HCT116 (cell line): ENCODE measurements at regions not wholly inside any gene's neighbourhood (a gene's known extent, or its start where the extent isn't known, plus 50 kb on each side); places are given as distances from the start of the nearest gene placed in this dataset.

Source experiments
- ATAC-seq: fragments of 200-7000 bp; cut with Tn5 transposase; 2 replicates; pipeline ENCODE4 v1.9.1; 2020; ENCODE audit warnings: mild to moderate bottlenecking, moderate library complexity
- BruUV-seq: library from RNA; stranded (reverse); fragments of 400-500 nt; replicated peaks from 2 replicates; lab custom pipeline; 2021; lab: Mats Ljungman, UMichigan
- CTCF ChIA-PET: fragments of 300-600 bp; sonication (Branson Sonifier 250); formaldehyde crosslinking; loops from one replicate; lab custom pipeline; 2021; ENCODE audit warnings: antibody characterized with exemption; lab: Charles Lee
- POLR2A ChIA-PET: fragments of 300-600, 350-600 bp; sonication (Branson Sonifier 250); formaldehyde crosslinking; loops from one replicate; lab custom pipeline; 2021; ENCODE audit warnings: antibody characterized with exemption; lab: Charles Lee
- RAD21 ChIA-PET, 2 experiments: fragments of 300-600 bp; sonication (Branson Sonifier 250); formaldehyde crosslinking; loops; one replicate each; lab custom pipeline; 2023; ENCODE audit warnings: low total read pairs in 2 of 2; ENCODE audit not compliant: uncharacterized antibody in 2 of 2, unreplicated experiment in 2 of 2, low non-redundant PET in 1 of 2; lab: Charles Lee
- DNase-seq: peaks from one replicate; pipeline ENCODE4 v3.0.0-alpha.2; 2010; ENCODE audit warnings: low read depth, low spot score
- H2AFZ ChIP-seq: fragments of 200-600 bp; shearing (Covaris generic), sonication (generic); 2 replicates; pipeline ENCODE4 v1.6.1; 2017; ENCODE audit warnings: low read depth, mixed run types, mixed read lengths, antibody characterized with exemption, low read length; ENCODE audit not compliant: poor library complexity, severe bottlenecking
- H3K27ac ChIP-seq: 2 replicates; pipeline ENCODE4 v1.5.1; 2012; ENCODE audit warnings: low read depth, low read length
- H3K27me3 ChIP-seq: fragments of 200-600 bp; sonication (generic); 2 replicates; pipeline ENCODE4 v1.6.1; 2016; ENCODE audit warnings: mixed run types, low read length, mixed read lengths; ENCODE audit not compliant: insufficient read depth
- H3K36me3 ChIP-seq, 2 experiments: fragments of 200-500 bp in 1 of 2; fragments of 200-600 bp in 1 of 2; sonication (Bioruptor generic) in 1 of 2; sonication (generic) in 1 of 2; 2 replicates each; pipeline versions ENCODE4 v1.5.1 to v1.6.1; 2014 to 2016; ENCODE audit warnings: low read length in 2 of 2, inconsistent platforms in 1 of 2, mixed read lengths in 1 of 2, mixed run types in 1 of 2; ENCODE audit not compliant: insufficient read depth in 2 of 2, control insufficient read depth in 1 of 2
- H3K4me1 ChIP-seq, 2 experiments: fragments of 200-600 bp in 1 of 2; sonication (generic) in 1 of 2; 2 replicates each; pipeline versions ENCODE4 v1.5.1 to v1.6.1; 2012 to 2017; ENCODE audit warnings: low read length in 2 of 2, inconsistent platforms in 1 of 2, mild to moderate bottlenecking in 1 of 2, mixed read lengths in 1 of 2, mixed run types in 1 of 2, moderate library complexity in 1 of 2; ENCODE audit not compliant: insufficient read depth in 2 of 2, control insufficient read depth in 1 of 2
- H3K4me2 ChIP-seq: fragments of 200-600 bp; sonication (generic); 2 replicates; pipeline ENCODE4 v1.6.1; 2017; ENCODE audit warnings: mixed run types, low read length, mixed read lengths
- H3K4me3 ChIP-seq, 2 experiments: fragments of 200-600 bp in 1 of 2; sonication (generic) in 1 of 2; replicated peaks in 1 of 2; 2 replicates each; pipeline ENCODE4 v1.5.1; 2011 to 2016; ENCODE audit warnings: low read length in 2 of 2, control low read depth in 1 of 2, low read depth in 1 of 2, mild to moderate bottlenecking in 1 of 2, mixed read lengths in 1 of 2, mixed run types in 1 of 2
- H3K79me2 ChIP-seq: fragments of 200-600 bp; sonication (generic); 2 replicates; pipeline ENCODE4 v1.6.1; 2017; ENCODE audit warnings: mild to moderate bottlenecking, mixed run types, low read length, moderate library complexity, mixed read lengths; ENCODE audit not compliant: insufficient read depth
- H3K9ac ChIP-seq: fragments of 200-600 bp; sonication (generic); 2 replicates; pipeline ENCODE4 v1.6.1; 2016; ENCODE audit warnings: low read length, mixed read lengths
- H3K9me2 ChIP-seq: fragments of 200-600 bp; sonication (generic), shearing (Covaris generic); 2 replicates; pipeline ENCODE4 v1.6.1; 2017; ENCODE audit warnings: mixed run types, mild to moderate bottlenecking, moderate library complexity; ENCODE audit not compliant: insufficient read depth
- H3K9me3 ChIP-seq, 2 experiments: fragments of 200-500 bp in 1 of 2; fragments of 200-600 bp in 1 of 2; sonication (Bioruptor generic) in 1 of 2; sonication (generic) in 1 of 2; 2 replicates each; pipeline ENCODE4 v1.6.1; 2014 to 2017; ENCODE audit warnings: low read length in 2 of 2, mixed read lengths in 2 of 2, inconsistent platforms in 1 of 2, low read depth in 1 of 2, mild to moderate bottlenecking in 1 of 2, mixed run types in 1 of 2, moderate library complexity in 1 of 2; ENCODE audit not compliant: control insufficient read depth in 1 of 2, insufficient read depth in 1 of 2
- H4K20me1 ChIP-seq: fragments of 200-600 bp; sonication (generic), shearing (Covaris generic); 2 replicates; pipeline ENCODE4 v1.6.1; 2017; ENCODE audit warnings: mixed run types, mild to moderate bottlenecking, moderate library complexity; ENCODE audit not compliant: insufficient read depth
- CBX3 ChIP-seq: IDR thresholded peaks from 2 replicates; pipeline ENCODE4 v1.6.1; 2012; ENCODE audit warnings: low read depth
- CEBPB ChIP-seq: IDR thresholded peaks from 2 replicates; pipeline ENCODE4 v1.6.1; 2012; ENCODE audit warnings: low read depth
- EZH2 ChIP-seq: fragments of 200-600 bp; sonication (generic); IDR thresholded peaks from 2 replicates; pipeline ENCODE4 v1.6.1; 2017; ENCODE audit warnings: antibody characterized with exemption, mixed run types
- EZH2phosphoT487 ChIP-seq: fragments of 200-600 bp; IDR thresholded peaks from 2 replicates; pipeline ENCODE4 v1.6.1; 2018; ENCODE audit warnings: antibody characterized with exemption, borderline replicate concordance
- FOSL1 ChIP-seq: IDR thresholded peaks from 2 replicates; pipeline ENCODE4 v1.6.1; 2012; ENCODE audit warnings: low read depth
- JUND ChIP-seq: IDR thresholded peaks from 2 replicates; pipeline ENCODE4 v1.6.1; 2012
- POLR2A ChIP-seq: IDR thresholded peaks from 2 replicates; pipeline ENCODE4 v1.7.0; 2011; ENCODE audit warnings: borderline replicate concordance; ENCODE audit not compliant: insufficient read depth, insufficient read length; ENCODE audit errors: extremely low read depth
- POLR2AphosphoS5 ChIP-seq: IDR thresholded peaks from 2 replicates; pipeline ENCODE4 v1.6.1; 2011; ENCODE audit warnings: mild to moderate bottlenecking, low read depth, low read length, moderate library complexity
- RAD21 ChIP-seq: IDR thresholded peaks from 2 replicates; pipeline ENCODE4 v1.6.1; 2012; ENCODE audit warnings: low read depth, mild to moderate bottlenecking
- REST ChIP-seq: IDR thresholded peaks from 2 replicates; pipeline ENCODE4 v1.6.1; 2012; ENCODE audit warnings: low read depth
- SIN3A ChIP-seq: IDR thresholded peaks from 2 replicates; pipeline ENCODE4 v1.6.1; 2012; ENCODE audit warnings: low read depth
- SP1 ChIP-seq: IDR thresholded peaks from 2 replicates; pipeline ENCODE4 v1.6.1; 2012; ENCODE audit warnings: low read depth
- SRF ChIP-seq: IDR thresholded peaks from 2 replicates; pipeline ENCODE4 v1.6.1; 2012; ENCODE audit warnings: low read depth
- TCF7L2 ChIP-seq: IDR thresholded peaks from 2 replicates; pipeline ENCODE4 v1.7.0; 2011; ENCODE audit warnings: borderline replicate concordance, inconsistent platforms; ENCODE audit not compliant: insufficient read depth, insufficient read length; ENCODE audit errors: extremely low read depth
- YY1 ChIP-seq: IDR thresholded peaks from 2 replicates; pipeline ENCODE4 v1.6.1; 2011; ENCODE audit warnings: low read length, low read depth, moderate library complexity, mild to moderate bottlenecking; ENCODE audit not compliant: insufficient replicate concordance; ENCODE audit errors: extremely low read depth
- ZNF274 ChIP-seq: fragments of 200-500 bp; sonication (Bioruptor generic); IDR thresholded peaks from 2 replicates; pipeline ENCODE4 v1.6.1; 2014; ENCODE audit warnings: mild to moderate bottlenecking, low read depth, low read length, inconsistent platforms
- intact Hi-C: fragments of 100-400 bp; cut with micrococcal nuclease; formaldehyde crosslinking; loops from 2 replicates; pipeline ENCODE4 v1.10.0; 2022
- TF ChIP-seq, protein P1 (sequence below): IDR thresholded peaks from 2 replicates; pipeline ENCODE4 v1.6.1; 2012
- TF ChIP-seq, protein P2 (sequence below): IDR thresholded peaks from 2 replicates; pipeline ENCODE4 v1.6.1; 2012

DNA sequence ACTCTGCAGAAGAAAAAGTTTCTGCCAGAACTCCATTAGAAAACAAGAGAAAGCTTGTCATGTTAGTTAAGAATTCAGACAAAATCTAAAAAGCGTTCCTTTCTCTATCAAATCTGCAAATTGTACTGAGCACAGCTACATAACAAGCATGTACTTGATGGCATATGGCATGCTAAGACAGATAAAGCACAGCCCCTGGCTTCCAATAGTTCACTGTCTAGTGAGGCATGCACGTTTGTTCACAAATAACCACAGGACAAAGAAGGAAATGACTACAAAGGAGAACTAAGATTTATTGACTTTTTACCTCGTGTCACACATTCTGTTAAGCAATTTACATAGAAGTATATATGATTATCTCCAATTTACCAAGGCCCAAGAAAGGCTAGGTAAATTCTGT is 518.2 kb upstream of the TLE4 start:
- no peak for TF ChIP-seq EZH2
- no peak for TF ChIP-seq EZH2phosphoT487
- TF ChIP-seq YY1 = no peak
- no peak for TF ChIP-seq SP1
- TF ChIP-seq ZNF274 = no peak
- TF ChIP-seq, protein P1, sequence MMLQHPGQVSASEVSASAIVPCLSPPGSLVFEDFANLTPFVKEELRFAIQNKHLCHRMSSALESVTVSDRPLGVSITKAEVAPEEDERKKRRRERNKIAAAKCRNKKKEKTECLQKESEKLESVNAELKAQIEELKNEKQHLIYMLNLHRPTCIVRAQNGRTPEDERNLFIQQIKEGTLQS = no peak
- TF ChIP-seq POLR2AphosphoS5 = no peak
- no peak for TF ChIP-seq TCF7L2
- ChIA-PET POLR2A (no interaction called here), CTCF (no interaction called here), RAD21 (no interaction called here)
- Histone ChIP-seq H3K9me3 (no peaks in the 10 kb centered on the region), H3K4me2 (no peak overlapping the region), H2AFZ (no peak overlapping the region), H3K4me3 (no peak overlapping the region), H3K27ac (no peak overlapping the region), H3K79me2 (no peaks in the 10 kb centered on the region), H3K4me1 (no peaks in the 10 kb centered on the region), H3K27me3 (no peaks in the 10 kb centered on the region), H3K9me2 (no peaks in the 10 kb centered on the region), H3K9ac (no peak overlapping the region), H3K36me3 (no peaks in the 10 kb centered on the region), H4K20me1 (no peaks in the 10 kb centered on the region)
- BruUV-seq = no TSS peak
- no peak for ATAC-seq
- DNase-seq = no peak
- intact Hi-C loops = no loop called here

GRCh38 chr9:79054500-79054899 is 517.3 kb upstream of the TLE4 start:
- intact Hi-C loops = no loop called here
- Histone ChIP-seq H3K9me3 (no peaks in the 10 kb centered on the region), H2AFZ (no peak overlapping the region), H3K36me3 (no peaks in the 10 kb centered on the region), H3K4me2 (no peak overlapping the region), H3K9me2 (no peaks in the 10 kb centered on the region), H4K20me1 (no peaks in the 10 kb centered on the region), H3K27ac (no peak overlapping the region), H3K9ac (no peak overlapping the region), H3K4me3 (no peak overlapping the region), H3K4me1 (no peaks in the 10 kb centered on the region), H3K79me2 (no peaks in the 10 kb centered on the region), H3K27me3 (no peaks in the 10 kb centered on the region)
- DNase-seq (no peak), ATAC-seq (no peak)
- no TSS peak for BruUV-seq
- RAD21 ChIA-PET = no interaction called here
- POLR2A ChIA-PET = no interaction called here
- no peak for TF ChIP-seq YY1
- no peak for TF ChIP-seq REST
- TF ChIP-seq SP1 = no peak
- TF ChIP-seq RAD21 = no peak
- TF ChIP-seq, protein P2, sequence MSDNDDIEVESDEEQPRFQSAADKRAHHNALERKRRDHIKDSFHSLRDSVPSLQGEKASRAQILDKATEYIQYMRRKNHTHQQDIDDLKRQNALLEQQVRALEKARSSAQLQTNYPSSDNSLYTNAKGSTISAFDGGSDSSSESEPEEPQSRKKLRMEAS = no peak
- TF ChIP-seq SRF = no peak
- no peak for TF ChIP-seq CBX3
- no peak for TF ChIP-seq EZH2phosphoT487
- TF ChIP-seq JUND = no peak
- TF ChIP-seq FOSL1 = no peak
- TF ChIP-seq POLR2AphosphoS5 = no peak
- TF ChIP-seq POLR2A = no peak
- TF ChIP-seq SIN3A = no peak
- TF ChIP-seq, protein P1 = no peak
- no peak for TF ChIP-seq CEBPB
- no peak for TF ChIP-seq TCF7L2
- CTCF ChIA-PET = no interaction called here
